VCaP (cell line): ENCODE measurements at regions not wholly inside any gene's neighbourhood (a gene's known extent, or its start where the extent isn't known, plus 50 kb on each side); places are given as distances from the start of the nearest gene placed in this dataset.

Experiments
- H3K27ac ChIP-seq: fragments of 450-650 bp; 2 replicates; pipeline ENCODE4 v1.5.1; 2017
- CTCF ChIP-seq: fragments of 450-650 bp; conservative IDR thresholded peaks from 2 replicates; pipeline ENCODE4 v1.5.1; 2017; ENCODE audit warnings: mild to moderate bottlenecking, moderate library complexity

GRCh38 chr21:30058928-30059327 lies 107.7 kb downstream of the CLDN17 start:
- H3K27ac ChIP-seq = no peak overlapping the region
- TF ChIP-seq CTCF = no peak

- TF ChIP-seq CTCF = no peak
- H3K27ac ChIP-seq = no peak overlapping the region
Measured at GRCh38 chr21:30057108-30057507, 109.5 kb downstream of the CLDN17 start.

- no peak for TF ChIP-seq CTCF
- H3K27ac ChIP-seq = no peak overlapping the region
Measured at GRCh38 chr21:30048570-30048969, 108.8 kb upstream of the GRIK1 start.

GRCh38 chr21:30044447-30045064 lies 104.8 kb upstream of the GRIK1 start:
- TF ChIP-seq CTCF = peak; percentile 99
- no peak overlapping the region for H3K27ac ChIP-seq

GRCh38 chr21:30042443-30042842 lies 102.6 kb upstream of the GRIK1 start:
- no peak overlapping the region for H3K27ac ChIP-seq
- TF ChIP-seq CTCF = no peak

- no peak overlapping the region for H3K27ac ChIP-seq
- no peak for TF ChIP-seq CTCF
Measured at GRCh38 chr21:30033441-30033840, 93.6 kb upstream of the GRIK1 start.

GRCh38 chr21:30030416-30030815 lies 90.6 kb upstream of the GRIK1 start:
- H3K27ac ChIP-seq = no peak overlapping the region
- no peak for TF ChIP-seq CTCF
